Mesenchymal stem cell (in vitro differentiated cells and primary cell): ENCODE measurements at regions not wholly inside any gene's neighbourhood (a gene's known extent, or its start where the extent isn't known, plus 50 kb on each side); places are given as distances from the start of the nearest gene placed in this dataset.
"Not testable (repeated sequence)": the region's sequence is repeated elsewhere in the genome, so short reads cannot be mapped to it uniquely, and the experiment has no call there.

ENCODE experiments used
- DNase-seq: peaks from one replicate; pipeline ENCODE4 v3.0.0-alpha.2; 2013
- H2AFZ ChIP-seq: one replicate; pipeline ENCODE4 v1.6.1; 2013; ENCODE audit warnings: low read depth, mild to moderate bottlenecking, control low read depth, inconsistent platforms, low read length, moderate library complexity
- H2AK5ac ChIP-seq: 2 replicates; pipeline ENCODE4 v1.6.1; 2013; ENCODE audit warnings: low read length, moderate library complexity, mild to moderate bottlenecking, inconsistent platforms; ENCODE audit not compliant: severe bottlenecking
- H2BK120ac ChIP-seq: one replicate; pipeline ENCODE4 v1.6.1; 2013; ENCODE audit warnings: low read depth, mild to moderate bottlenecking, inconsistent platforms, low read length, moderate library complexity
- H2BK12ac ChIP-seq, 2 experiments: one replicate each; pipeline ENCODE4 v1.6.1; 2013; ENCODE audit warnings: inconsistent platforms in 2 of 2, low read length in 2 of 2, mild to moderate bottlenecking in 2 of 2, moderate library complexity in 2 of 2, control low read depth in 1 of 2
- H2BK15ac ChIP-seq: one replicate; pipeline ENCODE4 v1.6.1; 2013; ENCODE audit warnings: mild to moderate bottlenecking, low read depth, inconsistent platforms; ENCODE audit not compliant: poor library complexity, severe bottlenecking
- H2BK5ac ChIP-seq: 2 replicates; pipeline ENCODE4 v1.6.1; 2013; ENCODE audit warnings: low read depth, mild to moderate bottlenecking, low read length, control low read depth, inconsistent platforms; ENCODE audit not compliant: poor library complexity, severe bottlenecking
- H3K14ac ChIP-seq, 2 experiments: one replicate each; pipeline ENCODE4 v1.6.1; 2013; ENCODE audit warnings: inconsistent platforms in 2 of 2, low read length in 2 of 2, control low read depth in 1 of 2, mild to moderate bottlenecking in 1 of 2, moderate library complexity in 1 of 2
- H3K18ac ChIP-seq, 2 experiments: one replicate each; pipeline ENCODE4 v1.6.1; 2013; ENCODE audit warnings: inconsistent platforms in 2 of 2, low read length in 2 of 2, control low read depth in 1 of 2, low read depth in 1 of 2, mild to moderate bottlenecking in 1 of 2
- H3K23ac ChIP-seq, 2 experiments: one replicate each; pipeline ENCODE4 v1.6.1; 2013; ENCODE audit warnings: inconsistent platforms in 2 of 2, low read length in 2 of 2, mild to moderate bottlenecking in 2 of 2, moderate library complexity in 2 of 2, control low read depth in 1 of 2
- H3K27ac ChIP-seq: 2 replicates; pipeline ENCODE4 v1.5.1; 2013; ENCODE audit warnings: mild to moderate bottlenecking, moderate library complexity, low read length, control low read depth, inconsistent platforms; ENCODE audit not compliant: poor library complexity, severe bottlenecking
- H3K27me3 ChIP-seq, 2 experiments: 2 replicates each; pipeline versions ENCODE4 v1.6.1 to v1.7.0; 2013; ENCODE audit warnings: low read length in 2 of 2, mild to moderate bottlenecking in 2 of 2, moderate library complexity in 2 of 2, control low read depth in 1 of 2, inconsistent platforms in 1 of 2; ENCODE audit not compliant: control insufficient read depth in 1 of 2, insufficient read depth in 1 of 2
- H3K36me3 ChIP-seq, 2 experiments: 2 replicates each; pipeline versions ENCODE4 v1.6.1 to v1.7.0; 2013; ENCODE audit warnings: low read length in 2 of 2, control low read depth in 1 of 2, inconsistent platforms in 1 of 2, low read depth in 1 of 2, mild to moderate bottlenecking in 1 of 2; ENCODE audit not compliant: insufficient read depth in 2 of 2, control insufficient read depth in 1 of 2
- H3K4ac ChIP-seq, 2 experiments: one replicate each; pipeline ENCODE4 v1.6.1; 2013; ENCODE audit warnings: inconsistent platforms in 2 of 2, low read length in 2 of 2, mild to moderate bottlenecking in 2 of 2, moderate library complexity in 2 of 2, control low read depth in 1 of 2, low read depth in 1 of 2
- H3K4me1 ChIP-seq: 2 replicates; pipeline ENCODE4 v1.6.1; 2013; ENCODE audit warnings: low read depth, low read length, control low read depth; ENCODE audit not compliant: control insufficient read depth, insufficient read depth
- H3K4me2 ChIP-seq: 2 replicates; pipeline ENCODE4 v1.6.1; 2013; ENCODE audit warnings: low read length, mild to moderate bottlenecking, inconsistent platforms; ENCODE audit not compliant: poor library complexity, severe bottlenecking
- H3K4me3 ChIP-seq, 2 experiments: 2 replicates each; pipeline versions ENCODE4 v1.5.1 to v1.7.0; 2013; ENCODE audit warnings: low read length in 2 of 2, mild to moderate bottlenecking in 2 of 2, control low read depth in 1 of 2, low read depth in 1 of 2; ENCODE audit not compliant: insufficient read depth in 1 of 2
- H3K79me1 ChIP-seq: replicated peaks from 2 replicates; pipeline ENCODE4 v1.6.1; 2013; ENCODE audit warnings: mild to moderate bottlenecking, control low read depth, low read length, inconsistent platforms; ENCODE audit not compliant: poor library complexity, severe bottlenecking
- H3K9ac ChIP-seq: 2 replicates; pipeline ENCODE4 v1.7.0; 2013; ENCODE audit warnings: mild to moderate bottlenecking, low read length, moderate library complexity
- H3K9me3 ChIP-seq: 2 replicates; pipeline ENCODE4 v1.7.0; 2013; ENCODE audit warnings: mild to moderate bottlenecking, low read length; ENCODE audit not compliant: control insufficient read depth
- H4K8ac ChIP-seq: one replicate; pipeline ENCODE4 v1.6.1; 2013; ENCODE audit warnings: inconsistent platforms, mild to moderate bottlenecking, low read length, moderate library complexity
- H4K91ac ChIP-seq: one replicate; pipeline ENCODE4 v1.6.1; 2013; ENCODE audit warnings: mild to moderate bottlenecking, low read length, inconsistent platforms
- WGBS: methylation state at CpG from one replicate; pipeline ENCODE4 v1.1.7; 2013; ENCODE audit warnings: mixed read lengths; 5-methylcytosine and 5-hydroxymethylcytosine counted together

GRCh38 chr3:186442162-186442561 is 80.1 kb upstream of the DGKG start:
- Histone ChIP-seq H3K4me3 (no peak overlapping the region), H3K36me3 (no peaks in the 10 kb centered on the region), H3K18ac (no peak overlapping the region), H3K9ac (no peak overlapping the region), H3K27me3 (peaks cover 11 to 15% of the 10 kb centered on the region in 2 experiments), H2AK5ac (no peak overlapping the region), H2BK120ac (no peak overlapping the region), H3K14ac (no peak overlapping the region), H2BK12ac (no peak overlapping the region), H3K4me1 (no peaks in the 10 kb centered on the region), H3K23ac (no peak overlapping the region), H3K9me3 (no peaks in the 10 kb centered on the region), H3K4me2 (no peak overlapping the region), H3K79me1 (no peaks in the 10 kb centered on the region), H3K4ac (no peak overlapping the region), H3K27ac (no peak overlapping the region), H2BK5ac (no peak overlapping the region), H4K91ac (no peak overlapping the region), H4K8ac (no peak overlapping the region), H2BK15ac (no peak overlapping the region), H2AFZ (no peak overlapping the region)
- 67% methylated on average over 1 of the region's 2 CpGs for WGBS
- no peak for DNase-seq

GRCh38 chr3:186440891-186441290 is 78.9 kb upstream of the DGKG start:
- no peak overlapping the region for H3K4me2 ChIP-seq
- H3K27ac ChIP-seq: no peak overlapping the region
- H3K4me3 ChIP-seq: no peak overlapping the region
- H2BK12ac ChIP-seq: no peak overlapping the region
- no peak overlapping the region for H3K14ac ChIP-seq
- no peak overlapping the region for H2AFZ ChIP-seq
- DNase-seq: no peak
- no peaks in the 10 kb centered on the region for H3K79me1 ChIP-seq
- no peak overlapping the region for H4K8ac ChIP-seq
- H3K23ac ChIP-seq: no peak overlapping the region
- H3K4ac ChIP-seq: no peak overlapping the region
- no peak overlapping the region for H4K91ac ChIP-seq
- H2BK15ac ChIP-seq: no peak overlapping the region
- H3K9ac ChIP-seq: no peak overlapping the region
- H2AK5ac ChIP-seq: no peak overlapping the region
- no peaks in the 10 kb centered on the region for H3K36me3 ChIP-seq
- H2BK5ac ChIP-seq: no peak overlapping the region
- H3K9me3 ChIP-seq: no peaks in the 10 kb centered on the region
- 91% methylated on average over 3 of the region's 3 CpGs for WGBS
- H3K4me1 ChIP-seq: no peaks in the 10 kb centered on the region
- no peak overlapping the region for H3K18ac ChIP-seq
- H2BK120ac ChIP-seq: no peak overlapping the region
- peaks cover 5% of the 10 kb centered on the region in 2 experiments for H3K27me3 ChIP-seq

GRCh38 chr3:186439725-186440124 is 77.7 kb upstream of the DGKG start:
- Histone ChIP-seq H4K91ac (no peak overlapping the region), H3K4me2 (no peak overlapping the region), H3K27ac (no peak overlapping the region), H3K79me1 (no peaks in the 10 kb centered on the region), H3K36me3 (no peaks in the 10 kb centered on the region), H2AFZ (no peak overlapping the region), H3K23ac (no peak overlapping the region), H3K4me1 (no peaks in the 10 kb centered on the region), H3K9ac (no peak overlapping the region), H2BK5ac (no peak overlapping the region), H2BK120ac (no peak overlapping the region), H2AK5ac (no peak overlapping the region), H3K4me3 (no peak overlapping the region), H2BK15ac (no peak overlapping the region), H3K9me3 (no peaks in the 10 kb centered on the region), H2BK12ac (no peak overlapping the region), H3K14ac (no peak overlapping the region), H4K8ac (no peak overlapping the region), H3K27me3 (no peaks in the 10 kb centered on the region), H3K18ac (no peak overlapping the region), H3K4ac (no peak overlapping the region)
- DNase-seq: no peak
- 80% methylated on average over 3 of the region's 6 CpGs for WGBS

GRCh38 chr3:186435332-186435731 is 73.3 kb upstream of the DGKG start:
- H3K4ac ChIP-seq, H3K18ac ChIP-seq, H2AFZ ChIP-seq, H2AK5ac ChIP-seq, H2BK15ac ChIP-seq, DNase-seq, H2BK12ac ChIP-seq, H3K4me3 ChIP-seq, H3K9me3 ChIP-seq, H2BK120ac ChIP-seq, H3K9ac ChIP-seq, H3K14ac ChIP-seq, H3K4me2 ChIP-seq, H3K27ac ChIP-seq, H3K36me3 ChIP-seq, H3K4me1 ChIP-seq, H4K91ac ChIP-seq, H2BK5ac ChIP-seq, H3K79me1 ChIP-seq, H3K23ac ChIP-seq, H4K8ac ChIP-seq: not testable (repeated sequence)
- peaks cover 6 to 21% of the 10 kb centered on the region in 2 experiments for H3K27me3 ChIP-seq
- WGBS: 93% methylated on average over 30 of the region's 30 CpGs
